HK-2 (cell line): ENCODE measurements at regions not wholly inside any gene's neighbourhood (a gene's known extent, or its start where the extent isn't known, plus 50 kb on each side); places are given as distances from the start of the nearest gene placed in this dataset.

Experiments
- DNase-seq: peaks from one replicate; pipeline ENCODE4 v3.0.0-alpha.2; 2018; ENCODE audit not compliant: unreplicated experiment

DNA sequence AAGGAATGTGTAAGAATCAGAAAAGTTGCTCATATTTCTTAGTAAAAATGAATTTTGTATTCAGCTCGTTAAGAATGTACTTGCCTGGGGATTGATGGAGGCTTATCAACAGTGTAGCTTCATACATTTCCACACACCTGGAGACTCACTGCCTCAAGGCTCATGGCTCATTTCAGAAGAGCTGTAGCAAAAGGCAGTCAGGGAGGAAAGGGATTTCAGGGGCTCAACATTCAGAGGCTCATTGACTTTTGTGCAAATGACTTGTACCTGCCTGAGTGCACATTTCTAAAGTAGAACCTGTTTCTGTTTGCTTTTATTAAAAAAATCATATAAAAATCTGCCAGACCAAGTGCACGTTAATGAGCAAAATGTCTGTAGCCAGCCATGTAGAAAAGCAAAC, 304.4 kb downstream of the KCNS3 start:
- DNase-seq, result no peak

GRCh38 chr2:18180912-18181311, 302.4 kb downstream of the KCNS3 start:
- DNase-seq, result no peak

- no peak for DNase-seq
These were observed 301.7 kb downstream of the KCNS3 start for GRCh38 chr2:18180031-18180610.

- peak; percentile 44 for DNase-seq
These were observed 300.4 kb downstream of the KCNS3 start for GRCh38 chr2:18178736-18179349.

DNA sequence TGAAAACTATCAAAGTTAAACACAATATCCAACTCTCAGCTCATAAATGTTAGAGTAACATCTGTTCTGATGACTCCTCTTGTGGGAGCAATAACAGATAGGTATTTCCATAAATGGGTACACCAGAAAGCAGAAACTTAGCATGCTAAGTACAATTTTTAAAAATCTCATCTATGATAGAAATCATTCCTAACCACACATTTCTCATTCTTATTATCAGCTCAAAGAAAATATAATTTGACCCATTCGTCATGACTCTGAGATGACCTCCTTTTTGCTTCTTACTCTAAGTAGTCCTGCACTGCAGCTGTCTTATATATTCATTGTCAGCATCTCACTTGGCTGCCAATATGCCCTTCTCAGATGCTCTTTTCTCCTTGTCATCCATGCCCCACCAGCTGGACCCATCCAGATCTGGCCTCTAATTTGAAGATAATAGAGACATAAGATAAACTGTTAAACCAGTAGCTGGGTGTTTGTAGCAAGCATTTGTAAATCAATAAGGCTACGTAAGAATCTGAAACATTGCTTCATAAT, 298.3 kb downstream of the KCNS3 start:
- DNase-seq, result no peak

DNA sequence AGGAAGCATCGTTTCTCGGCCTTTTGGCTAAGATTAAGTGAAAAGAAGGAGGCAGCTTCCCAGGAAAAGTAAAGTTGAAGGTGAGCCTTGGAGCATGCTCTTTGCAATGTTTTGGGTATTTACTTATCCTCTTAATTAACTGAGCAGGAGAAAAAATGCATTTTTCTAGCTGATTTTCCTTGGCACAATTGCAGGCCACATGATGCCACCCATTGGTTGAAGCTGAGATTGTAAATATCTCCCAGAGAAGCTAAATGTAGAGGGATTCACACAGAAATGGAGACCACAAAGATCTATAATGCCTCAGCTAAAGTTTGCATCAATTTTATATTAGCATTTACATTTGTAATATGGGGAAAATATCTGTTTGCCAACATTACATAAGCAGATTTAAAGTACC, 294.1 kb downstream of the KCNS3 start:
- no peak for DNase-seq

DNA sequence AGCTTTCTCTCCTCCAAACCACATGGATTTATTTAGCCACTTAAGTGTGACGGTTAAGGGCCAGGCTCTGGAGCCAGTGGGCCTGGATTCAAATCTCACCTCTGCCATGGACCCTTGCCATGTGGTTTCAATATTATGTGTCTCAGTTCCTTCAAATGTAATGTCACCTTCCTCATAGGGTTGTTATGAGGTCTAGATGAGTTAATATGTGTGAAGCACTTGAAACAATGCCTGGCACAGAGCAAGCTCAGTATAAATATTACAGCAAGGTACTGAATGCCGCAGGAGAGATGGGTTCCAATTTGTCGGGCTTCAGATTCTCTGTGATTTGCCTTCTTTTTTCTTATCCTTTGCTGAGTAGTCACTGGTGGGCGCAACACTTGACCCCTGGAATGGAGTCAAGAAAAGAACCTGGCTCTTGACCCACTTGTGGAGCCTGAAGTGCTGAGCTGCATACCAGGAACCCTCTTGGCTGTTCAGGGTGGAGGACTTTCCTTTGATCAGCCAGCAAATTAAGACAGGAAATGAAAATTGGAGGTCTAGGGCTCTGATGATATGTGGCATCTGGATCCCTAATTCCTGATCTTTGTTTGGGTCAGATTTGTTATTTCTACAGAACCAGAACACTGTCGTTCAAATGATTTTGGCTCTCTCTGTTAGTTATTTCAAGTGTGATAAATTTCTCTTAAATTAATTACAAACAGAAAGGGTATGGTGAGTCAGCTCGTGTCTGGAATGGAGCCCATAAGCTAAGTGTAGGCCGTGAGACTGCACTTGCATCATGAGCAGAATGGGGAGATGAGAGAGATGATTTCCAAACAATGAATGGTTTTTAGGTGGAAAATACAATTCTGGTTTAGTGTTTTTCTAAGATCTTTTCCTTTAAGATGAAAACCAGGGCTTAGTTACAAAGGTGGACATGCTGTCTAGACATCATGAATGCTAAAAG, 293.0 kb downstream of the KCNS3 start:
- DNase-seq, result no peak

GRCh38 chr2:18170642-18171041, 292.2 kb downstream of the KCNS3 start:
- DNase-seq, result no peak

DNA sequence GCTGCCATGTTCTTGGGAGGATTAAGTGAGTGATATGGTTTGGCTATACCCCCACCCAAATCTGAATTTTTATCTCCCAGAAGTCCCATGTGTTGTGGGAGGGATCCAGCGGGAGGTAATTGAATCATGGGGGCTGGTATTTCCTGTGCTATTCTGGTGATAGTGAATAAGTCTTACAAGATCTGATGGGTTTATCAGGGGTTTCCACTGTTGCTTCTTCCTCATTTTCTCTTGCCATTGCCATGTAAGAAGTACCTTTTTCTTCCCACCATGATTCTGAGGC, 291.4 kb downstream of the KCNS3 start:
- no peak for DNase-seq

- no peak for DNase-seq
These were observed 290.8 kb downstream of the KCNS3 start for GRCh38 chr2:18169121-18169892.

- DNase-seq, result no peak
These were observed 289.4 kb downstream of the KCNS3 start for GRCh38 chr2:18167871-18168270.

DNA sequence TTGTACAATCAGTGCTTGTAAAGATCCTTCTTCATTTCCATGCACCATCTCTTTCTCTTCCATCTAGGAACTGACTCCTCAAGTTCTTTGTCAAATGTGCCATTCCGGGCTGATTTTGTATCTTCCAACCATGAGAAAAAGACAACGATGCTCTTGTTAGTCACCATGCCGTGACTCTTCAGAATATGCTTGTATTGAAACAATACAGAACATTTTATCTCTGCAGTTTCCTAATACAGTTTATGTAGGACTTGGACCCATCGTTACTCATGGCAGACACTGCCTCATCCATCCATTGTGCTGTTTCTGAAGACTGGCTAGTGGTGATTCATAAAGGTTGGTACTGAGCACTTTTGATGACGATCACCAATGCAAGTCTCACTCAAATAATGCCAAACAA, 283.2 kb downstream of the KCNS3 start:
- DNase-seq, result no peak

- no peak for DNase-seq
These were observed 281.4 kb downstream of the KCNS3 start for GRCh38 chr2:18159896-18160295.

GRCh38 chr2:18156421-18156820, 278.0 kb downstream of the KCNS3 start:
- no peak for DNase-seq

DNA sequence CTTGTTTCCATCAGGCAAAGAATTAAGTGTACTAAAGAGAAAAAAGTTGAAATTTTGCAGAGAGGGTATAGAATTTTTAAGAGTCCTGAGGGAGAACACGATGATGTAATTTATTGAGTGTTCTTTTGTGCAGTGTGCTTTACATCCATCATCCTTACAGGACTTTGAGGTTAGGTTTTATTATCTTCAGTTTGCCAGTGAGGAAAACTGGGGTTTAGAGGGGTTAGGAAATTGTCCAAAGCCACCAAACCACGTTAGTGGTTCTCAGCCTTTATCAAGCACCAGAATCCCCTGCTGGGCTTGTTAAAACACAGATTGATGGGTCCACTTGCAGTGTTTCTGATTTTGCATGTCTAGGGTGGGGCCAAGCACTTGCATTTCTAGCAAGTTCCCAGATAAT, 277.5 kb downstream of the KCNS3 start:
- DNase-seq, result no peak

- no peak for DNase-seq
These were observed 276.3 kb downstream of the KCNS3 start for GRCh38 chr2:18154812-18155211.

GRCh38 chr2:18154259-18154658, 275.8 kb downstream of the KCNS3 start:
- DNase-seq, result peak; percentile 38

DNA sequence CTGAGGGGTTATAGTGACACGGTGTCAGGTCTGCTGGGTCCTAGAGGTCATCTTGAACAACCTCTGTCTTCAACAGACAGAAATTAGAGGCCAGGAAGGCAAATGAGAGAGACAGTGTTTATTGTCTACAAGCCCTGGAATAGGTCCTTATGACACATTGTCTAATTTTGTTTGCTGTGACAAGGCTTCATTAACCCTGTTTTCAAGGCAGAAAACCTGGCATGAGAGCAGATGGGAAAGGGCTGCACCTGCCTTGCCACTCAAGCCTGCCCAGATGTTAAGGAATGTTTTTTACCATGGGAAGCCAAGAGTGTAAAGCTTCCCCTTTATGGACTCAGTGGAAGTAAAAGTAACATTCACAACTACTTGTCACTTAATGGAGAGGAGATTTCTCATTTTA, 275.3 kb downstream of the KCNS3 start:
- no peak for DNase-seq

- no peak for DNase-seq
These were observed 272.8 kb downstream of the KCNS3 start for GRCh38 chr2:18151237-18151636.

GRCh38 chr2:18149660-18150246, 271.3 kb downstream of the KCNS3 start:
- DNase-seq, result no peak

- DNase-seq, result no peak
These were observed 258.5 kb downstream of the KCNS3 start for GRCh38 chr2:18136881-18137475.
